HL-60 (cell line): ENCODE measurements at regions not wholly inside any gene's neighbourhood (a gene's known extent, or its start where the extent isn't known, plus 50 kb on each side); places are given as distances from the start of the nearest gene placed in this dataset.

ENCODE experiments used
- GABPA ChIP-seq: IDR thresholded peaks from 2 replicates; pipeline ENCODE4 v1.6.1; 2012; ENCODE audit warnings: low read depth
- POLR2AphosphoS5 ChIP-seq: IDR thresholded peaks from 2 replicates; pipeline ENCODE4 v1.6.1; 2012; ENCODE audit warnings: low read depth
- TF ChIP-seq, protein P1 (sequence below): IDR thresholded peaks from one replicate; pipeline ENCODE4 v1.5.1; 2011; ENCODE audit warnings: low read length, control low read depth, inconsistent platforms; ENCODE audit not compliant: insufficient read depth
- TF ChIP-seq, protein P2 (sequence below): IDR thresholded peaks from 2 replicates; pipeline ENCODE4 v1.6.1; 2012; ENCODE audit warnings: low read depth; ENCODE audit not compliant: insufficient replicate concordance

DNA sequence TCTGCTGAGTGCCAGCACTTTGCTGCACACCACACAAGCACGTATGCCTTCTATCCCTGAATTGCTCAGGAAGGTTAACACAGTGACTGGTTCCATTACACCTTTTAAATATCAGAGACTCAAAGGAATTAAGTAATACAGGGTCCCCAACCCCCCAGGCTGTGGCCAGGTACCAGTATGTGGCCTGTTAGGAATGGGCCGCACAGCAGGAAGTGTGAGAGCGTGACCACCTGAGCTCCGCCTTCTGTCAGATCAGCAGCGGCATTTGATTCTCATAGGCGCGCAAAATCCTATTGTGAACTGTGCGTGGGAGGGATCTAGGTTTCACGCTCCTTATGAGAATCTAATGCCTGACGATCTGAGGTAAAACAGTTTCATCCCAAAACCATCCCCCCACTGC is 194.5 kb downstream of the FOXO1 start:
- TF ChIP-seq, protein P1, sequence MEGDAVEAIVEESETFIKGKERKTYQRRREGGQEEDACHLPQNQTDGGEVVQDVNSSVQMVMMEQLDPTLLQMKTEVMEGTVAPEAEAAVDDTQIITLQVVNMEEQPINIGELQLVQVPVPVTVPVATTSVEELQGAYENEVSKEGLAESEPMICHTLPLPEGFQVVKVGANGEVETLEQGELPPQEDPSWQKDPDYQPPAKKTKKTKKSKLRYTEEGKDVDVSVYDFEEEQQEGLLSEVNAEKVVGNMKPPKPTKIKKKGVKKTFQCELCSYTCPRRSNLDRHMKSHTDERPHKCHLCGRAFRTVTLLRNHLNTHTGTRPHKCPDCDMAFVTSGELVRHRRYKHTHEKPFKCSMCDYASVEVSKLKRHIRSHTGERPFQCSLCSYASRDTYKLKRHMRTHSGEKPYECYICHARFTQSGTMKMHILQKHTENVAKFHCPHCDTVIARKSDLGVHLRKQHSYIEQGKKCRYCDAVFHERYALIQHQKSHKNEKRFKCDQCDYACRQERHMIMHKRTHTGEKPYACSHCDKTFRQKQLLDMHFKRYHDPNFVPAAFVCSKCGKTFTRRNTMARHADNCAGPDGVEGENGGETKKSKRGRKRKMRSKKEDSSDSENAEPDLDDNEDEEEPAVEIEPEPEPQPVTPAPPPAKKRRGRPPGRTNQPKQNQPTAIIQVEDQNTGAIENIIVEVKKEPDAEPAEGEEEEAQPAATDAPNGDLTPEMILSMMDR: no peak
- TF ChIP-seq POLR2AphosphoS5: no peak
- TF ChIP-seq GABPA: no peak
- TF ChIP-seq, protein P2, sequence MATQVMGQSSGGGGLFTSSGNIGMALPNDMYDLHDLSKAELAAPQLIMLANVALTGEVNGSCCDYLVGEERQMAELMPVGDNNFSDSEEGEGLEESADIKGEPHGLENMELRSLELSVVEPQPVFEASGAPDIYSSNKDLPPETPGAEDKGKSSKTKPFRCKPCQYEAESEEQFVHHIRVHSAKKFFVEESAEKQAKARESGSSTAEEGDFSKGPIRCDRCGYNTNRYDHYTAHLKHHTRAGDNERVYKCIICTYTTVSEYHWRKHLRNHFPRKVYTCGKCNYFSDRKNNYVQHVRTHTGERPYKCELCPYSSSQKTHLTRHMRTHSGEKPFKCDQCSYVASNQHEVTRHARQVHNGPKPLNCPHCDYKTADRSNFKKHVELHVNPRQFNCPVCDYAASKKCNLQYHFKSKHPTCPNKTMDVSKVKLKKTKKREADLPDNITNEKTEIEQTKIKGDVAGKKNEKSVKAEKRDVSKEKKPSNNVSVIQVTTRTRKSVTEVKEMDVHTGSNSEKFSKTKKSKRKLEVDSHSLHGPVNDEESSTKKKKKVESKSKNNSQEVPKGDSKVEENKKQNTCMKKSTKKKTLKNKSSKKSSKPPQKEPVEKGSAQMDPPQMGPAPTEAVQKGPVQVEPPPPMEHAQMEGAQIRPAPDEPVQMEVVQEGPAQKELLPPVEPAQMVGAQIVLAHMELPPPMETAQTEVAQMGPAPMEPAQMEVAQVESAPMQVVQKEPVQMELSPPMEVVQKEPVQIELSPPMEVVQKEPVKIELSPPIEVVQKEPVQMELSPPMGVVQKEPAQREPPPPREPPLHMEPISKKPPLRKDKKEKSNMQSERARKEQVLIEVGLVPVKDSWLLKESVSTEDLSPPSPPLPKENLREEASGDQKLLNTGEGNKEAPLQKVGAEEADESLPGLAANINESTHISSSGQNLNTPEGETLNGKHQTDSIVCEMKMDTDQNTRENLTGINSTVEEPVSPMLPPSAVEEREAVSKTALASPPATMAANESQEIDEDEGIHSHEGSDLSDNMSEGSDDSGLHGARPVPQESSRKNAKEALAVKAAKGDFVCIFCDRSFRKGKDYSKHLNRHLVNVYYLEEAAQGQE: no peak
